SHP77 (cell line): ENCODE measurements at regions not wholly inside any gene's neighbourhood (a gene's known extent, or its start where the extent isn't known, plus 50 kb on each side); places are given as distances from the start of the nearest gene placed in this dataset.
A peak's percentile ranks its signal among the peaks of the same experiment; 100 is the strongest.

Experiments used
- DNase-seq, 2 experiments: peaks; one replicate each; lab custom pipeline; 2025; lab: John Stamatoyannopoulos, UW

DNA sequence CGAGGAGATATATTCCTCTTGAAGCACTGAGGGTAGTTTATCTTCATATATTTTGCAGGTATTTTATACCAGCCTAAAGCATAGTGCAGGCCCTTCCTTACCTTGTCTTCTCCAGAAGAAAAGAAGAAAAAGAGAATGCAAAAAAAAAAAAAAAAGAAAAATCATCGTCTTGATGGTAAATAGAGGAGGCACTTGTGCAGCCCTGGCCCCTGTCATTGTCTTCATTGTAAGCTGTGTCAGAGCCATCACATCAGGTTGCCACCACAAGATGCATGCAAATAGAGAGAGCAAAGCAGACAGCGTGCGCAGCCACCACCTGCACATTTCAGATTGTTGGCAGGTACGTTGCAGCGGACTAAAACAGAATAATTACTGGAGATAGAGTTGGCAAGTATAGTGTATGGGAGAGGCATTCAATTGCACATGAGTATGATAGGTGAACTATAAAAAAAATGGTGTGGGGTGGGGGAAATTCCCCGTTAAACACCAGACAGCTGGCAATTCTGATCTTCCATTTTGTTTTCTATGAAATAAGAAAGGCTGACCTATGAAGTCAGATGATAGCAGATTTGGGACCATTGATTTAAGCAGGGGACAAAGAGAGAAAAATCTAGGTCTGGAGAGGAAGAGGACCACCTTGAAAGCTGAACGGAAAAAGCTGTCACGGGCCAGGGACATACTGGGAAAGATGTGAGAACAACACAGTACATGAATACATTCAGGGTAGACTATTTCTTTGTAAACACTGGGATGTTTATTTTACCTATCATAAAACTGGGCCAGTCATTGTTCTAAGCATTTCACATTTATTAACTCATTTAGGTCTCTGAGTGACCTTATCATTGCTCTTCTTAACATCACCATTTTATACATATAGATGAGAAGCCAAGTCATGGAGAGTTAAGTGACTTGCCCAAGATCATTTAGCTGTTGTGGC, 306.3 kb upstream of the SP8 start:
- no peak for DNase-seq

DNA sequence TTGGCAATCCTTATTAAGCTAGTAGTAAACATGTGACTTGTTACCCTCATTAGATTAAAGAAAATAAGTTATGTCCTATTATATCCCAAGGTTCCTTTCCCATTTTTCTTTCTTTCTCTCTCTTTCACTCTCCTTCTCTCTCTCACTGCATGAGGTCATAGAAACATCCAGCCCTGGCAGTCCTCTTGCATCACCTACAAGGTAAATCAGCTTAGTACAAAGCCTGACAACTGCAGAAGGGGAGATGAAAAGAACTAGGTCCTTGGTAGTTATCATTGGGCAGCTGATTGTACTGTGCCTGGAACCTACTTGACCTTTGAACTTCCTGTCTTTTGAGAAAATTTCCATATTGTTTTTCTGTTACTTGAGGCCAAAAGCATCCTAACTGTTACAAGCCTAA, 307.9 kb upstream of the SP8 start:
- DNase-seq = no peak

GRCh38 chr7:21099432-21099831, 312.7 kb upstream of the SP8 start:
- DNase-seq = no peak

GRCh38 chr7:21099955-21100354, 313.3 kb upstream of the SP8 start:
- no peak for DNase-seq

- no peak for DNase-seq
These were observed 314.9 kb upstream of the SP8 start for GRCh38 chr7:21101541-21101940.

DNA sequence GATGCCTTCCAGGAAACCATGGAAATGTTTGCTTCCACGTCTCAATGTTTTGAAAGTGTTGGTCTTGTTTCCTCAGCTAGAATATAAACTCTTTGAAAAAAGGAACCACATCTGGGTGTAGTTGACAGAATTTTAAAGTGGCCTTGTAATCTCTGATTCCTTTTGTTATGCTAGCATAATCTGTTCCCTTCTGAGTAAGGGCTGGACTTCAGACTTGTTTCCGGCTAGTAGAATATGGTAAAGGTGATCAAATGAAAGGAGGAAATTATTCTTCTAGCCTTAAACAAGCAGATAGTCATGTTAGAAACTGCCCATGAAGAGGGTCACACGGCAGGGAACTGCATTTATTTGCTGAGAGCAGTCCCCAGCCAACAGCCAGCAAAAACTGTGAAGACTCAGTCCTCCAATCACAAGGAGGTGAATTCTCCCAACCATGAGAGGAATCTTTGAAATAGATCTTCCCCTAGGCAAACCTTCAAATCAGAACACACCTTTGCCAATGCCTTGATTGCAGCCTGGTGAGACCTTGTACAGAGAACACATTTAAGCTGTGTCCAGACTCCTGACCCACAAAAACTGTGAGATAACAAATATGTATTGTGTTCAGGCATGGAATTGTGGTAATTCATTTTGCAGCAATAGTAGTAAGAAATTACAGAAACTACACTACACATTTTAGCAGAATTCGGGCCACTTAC, 316.9 kb upstream of the SP8 start:
- no peak for DNase-seq

- DNase-seq = no peak
These were observed 317.4 kb upstream of the SP8 start for GRCh38 chr7:21104124-21104500.

DNA sequence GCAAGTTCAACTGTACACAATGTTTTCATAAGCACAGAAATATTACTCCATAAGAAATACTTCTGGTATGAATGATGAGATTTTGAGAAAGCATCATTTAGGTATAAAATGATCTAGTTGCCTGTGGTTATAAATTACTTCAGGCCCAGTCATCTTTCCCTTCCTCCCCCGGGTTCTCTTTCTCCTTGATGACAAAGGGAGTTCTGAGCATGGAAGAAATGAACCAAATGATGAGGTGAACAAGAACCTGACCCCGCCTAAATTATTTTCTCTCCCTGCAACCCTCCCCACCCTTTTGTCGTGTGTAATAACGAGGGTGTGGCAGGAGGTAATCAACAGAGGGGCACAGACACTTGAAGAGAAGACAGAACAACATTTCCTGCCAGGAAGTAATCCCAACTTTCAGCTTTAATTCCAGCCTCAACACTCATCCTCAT, 319.6 kb upstream of the SP8 start:
- no peak for DNase-seq

- DNase-seq = no peak
These were observed 320.4 kb upstream of the SP8 start for GRCh38 chr7:21107101-21107500.

DNA sequence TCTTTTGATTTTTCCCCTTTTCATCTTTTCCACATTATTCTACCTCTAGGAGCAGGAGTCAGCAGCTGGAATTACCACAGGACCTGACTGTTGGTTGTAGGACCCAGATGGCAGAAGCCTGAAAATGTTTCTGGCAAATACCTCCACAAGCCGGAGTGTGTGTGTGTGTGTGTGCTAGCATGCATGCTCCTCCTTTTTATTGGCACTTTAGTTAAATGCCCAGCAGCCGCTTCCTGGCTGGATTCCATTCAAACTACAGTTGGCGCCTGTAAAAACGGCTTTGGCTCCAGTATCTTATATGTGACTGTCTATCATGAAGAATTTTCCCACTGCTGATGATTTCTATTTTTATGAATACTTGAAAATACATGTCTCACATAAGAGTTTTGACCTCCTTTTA, 319.7 kb upstream of the SP4 start:
- DNase-seq = peak; percentile 63 to 84

GRCh38 chr7:21113609-21114415, 314.1 kb upstream of the SP4 start:
- DNase-seq = no peak

- DNase-seq = no peak
These were observed 304.3 kb upstream of the SP4 start for GRCh38 chr7:21123586-21123985.

- DNase-seq = no peak
These were observed 302.6 kb upstream of the SP4 start for GRCh38 chr7:21125297-21125696.

DNA sequence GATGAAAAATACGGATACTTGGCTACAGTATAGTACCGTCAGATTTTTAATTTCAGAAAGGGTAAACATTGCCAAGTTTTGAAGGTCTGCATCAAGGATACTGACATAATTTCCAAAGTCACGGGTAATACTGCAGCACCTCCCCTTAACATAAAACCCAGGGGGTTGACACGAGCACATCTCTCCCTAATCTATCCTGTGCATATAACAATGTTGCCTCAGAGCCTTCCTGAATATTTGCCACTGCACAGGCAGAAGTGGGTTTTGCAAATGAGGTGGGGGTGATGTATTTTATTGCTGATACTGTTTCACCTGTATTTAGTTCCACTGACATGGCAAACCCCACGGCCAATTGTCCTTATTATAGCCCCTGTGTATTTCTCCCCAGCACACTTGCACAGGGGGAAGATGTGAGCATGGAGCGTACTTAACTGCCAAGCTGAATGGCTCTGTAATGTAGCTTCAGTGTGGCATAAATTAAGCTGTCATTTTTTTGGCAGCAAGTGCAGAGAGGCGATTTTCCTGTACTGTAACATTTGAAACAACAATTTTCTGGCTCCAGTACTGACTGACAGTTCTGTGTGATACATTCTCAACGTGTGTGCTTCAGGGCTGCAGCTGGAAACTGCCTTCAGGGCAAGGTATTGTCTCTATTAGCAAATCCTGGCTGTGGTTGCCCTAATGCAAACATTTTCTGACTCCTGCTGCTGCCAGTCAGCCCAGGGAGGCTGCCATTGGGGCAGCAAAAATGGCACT, 299.6 kb upstream of the SP4 start:
- peak; percentile 74 to 81 for DNase-seq

DNA sequence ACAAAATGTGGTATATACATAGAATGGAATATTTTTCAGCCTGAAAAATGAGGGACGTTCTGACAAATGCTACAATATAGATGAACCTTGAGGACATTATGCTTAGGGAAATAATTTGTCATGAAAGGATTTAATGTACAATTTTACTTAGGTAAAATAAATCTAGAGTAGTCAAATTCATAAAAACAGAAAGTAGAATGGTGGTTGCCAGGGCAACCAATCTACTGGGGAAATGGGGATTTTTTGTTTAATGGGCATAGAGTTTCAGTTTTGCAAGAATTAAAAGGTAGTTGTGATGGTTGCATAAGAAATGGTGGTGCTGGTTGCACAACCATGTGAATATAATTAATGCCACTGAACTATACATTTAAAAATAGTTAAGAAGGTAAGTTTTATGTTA, 296.0 kb upstream of the SP4 start:
- DNase-seq = no peak

DNA sequence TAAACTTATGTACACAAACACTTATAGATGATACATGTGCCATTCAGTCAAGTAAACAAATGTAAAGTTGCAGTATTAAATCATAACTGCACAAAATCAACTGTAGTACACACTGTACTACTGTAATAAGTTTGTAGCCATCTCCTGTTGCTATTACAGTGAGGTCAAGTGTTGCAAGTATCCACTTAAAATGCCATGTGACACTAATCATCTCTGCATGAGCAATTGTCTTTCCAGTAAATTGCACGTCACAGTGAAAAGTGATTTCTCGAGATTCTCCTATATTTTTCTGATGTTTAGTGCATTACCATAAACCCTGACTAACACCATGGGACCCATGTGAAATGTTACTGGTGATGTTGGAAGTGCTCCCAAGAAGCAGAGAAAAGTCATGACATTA, 293.3 kb upstream of the SP4 start:
- no peak for DNase-seq

DNA sequence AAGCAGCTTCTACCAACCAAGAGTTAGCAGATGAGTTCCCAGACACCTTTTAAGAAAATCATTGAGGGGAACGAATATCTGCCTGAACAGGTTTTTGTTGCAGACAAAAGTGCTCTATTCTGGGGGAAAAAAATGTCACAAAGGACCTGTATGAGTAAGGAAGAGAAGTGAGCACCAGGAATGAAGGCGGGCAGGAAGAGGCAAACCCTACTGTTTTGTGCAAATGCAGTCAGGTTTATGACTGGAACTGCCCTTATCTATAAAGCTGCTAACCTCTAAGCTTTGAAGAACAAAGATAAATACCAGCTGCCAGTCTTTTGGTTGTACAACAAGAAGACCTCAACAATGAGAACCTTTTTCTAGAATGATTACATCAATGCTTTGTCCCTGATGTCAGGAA, 292.4 kb upstream of the SP4 start:
- no peak for DNase-seq

- DNase-seq = no peak
These were observed 290.2 kb upstream of the SP4 start for GRCh38 chr7:21137640-21138039.

DNA sequence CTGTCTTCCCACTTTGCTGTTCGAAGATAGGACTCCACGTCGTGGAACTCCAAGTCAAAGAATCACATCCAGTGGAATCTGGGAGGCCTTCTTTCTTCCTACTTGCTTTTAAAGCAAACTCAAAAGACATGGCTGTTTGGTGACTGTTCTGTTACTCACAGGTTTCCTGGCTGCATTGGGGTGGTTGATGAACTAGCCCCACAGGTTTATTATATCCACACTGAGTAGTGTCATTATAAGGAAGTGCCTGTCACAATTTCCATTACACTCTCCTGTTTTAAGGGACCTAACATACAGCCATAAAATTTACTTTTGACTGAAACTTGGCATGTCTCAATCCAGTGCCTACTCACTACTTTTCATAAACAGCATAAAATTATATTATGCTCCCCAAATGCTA, 287.3 kb upstream of the SP4 start:
- DNase-seq = no peak

- no peak for DNase-seq
These were observed 286.4 kb upstream of the SP4 start for GRCh38 chr7:21141476-21141875.

GRCh38 chr7:21142081-21142480, 285.8 kb upstream of the SP4 start:
- DNase-seq = peak; percentile 30 to 76
